Mucosa of gallbladder (tissue), 1 donor: ENCODE measurements at regions not wholly inside any gene's neighbourhood (a gene's known extent, or its start where the extent isn't known, plus 50 kb on each side); places are given as distances from the start of the nearest gene placed in this dataset.

Experiments
- DNase-seq: peaks from one replicate; pipeline ENCODE4 v3.0.0-alpha.2; 2020; ENCODE audit warnings: low spot score
- donor health status: DM: no; HTN: no; CAD: no.

GRCh38 chr5:18037718-18038117 is 403.5 kb downstream of the TAF11L14 start:
- DNase-seq, result no peak

GRCh38 chr5:18043344-18043743 is 409.1 kb downstream of the TAF11L14 start:
- DNase-seq, result no peak

GRCh38 chr5:18048449-18048848 is 414.2 kb downstream of the TAF11L14 start:
- no peak for DNase-seq

GRCh38 chr5:18050345-18050744 is 416.1 kb downstream of the TAF11L14 start:
- no peak for DNase-seq

GRCh38 chr5:18050776-18051175 is 416.5 kb downstream of the TAF11L14 start:
- DNase-seq, result no peak

GRCh38 chr5:18051953-18052352 is 417.7 kb downstream of the TAF11L14 start:
- DNase-seq, result no peak

GRCh38 chr5:18052569-18052968 is 418.3 kb downstream of the TAF11L14 start:
- DNase-seq, result no peak

- DNase-seq, result no peak
Measured at GRCh38 chr5:18057725-18058124, 423.5 kb downstream of the TAF11L14 start.

- no peak for DNase-seq
Measured at GRCh38 chr5:18067615-18068014, 433.4 kb downstream of the TAF11L14 start.

GRCh38 chr5:18068826-18069225 is 434.6 kb downstream of the TAF11L14 start:
- no peak for DNase-seq

- no peak for DNase-seq
Measured at GRCh38 chr5:18069790-18070189, 435.5 kb downstream of the TAF11L14 start.

- no peak for DNase-seq
Measured at GRCh38 chr5:18072600-18072999, 438.3 kb downstream of the TAF11L14 start.

- no peak for DNase-seq
Measured at GRCh38 chr5:18074961-18075360, 440.7 kb downstream of the TAF11L14 start.

GRCh38 chr5:18078157-18078556 is 443.9 kb downstream of the TAF11L14 start:
- DNase-seq, result no peak

GRCh38 chr5:18079831-18080230 is 445.6 kb downstream of the TAF11L14 start:
- no peak for DNase-seq

GRCh38 chr5:18088020-18088579 is 453.8 kb downstream of the TAF11L14 start:
- no peak for DNase-seq

GRCh38 chr5:18090177-18090576 is 455.9 kb downstream of the TAF11L14 start:
- no peak for DNase-seq

- no peak for DNase-seq
Measured at GRCh38 chr5:18091142-18091541, 456.9 kb downstream of the TAF11L14 start.

GRCh38 chr5:18091758-18092157 is 457.5 kb downstream of the TAF11L14 start:
- no peak for DNase-seq

- no peak for DNase-seq
Measured at GRCh38 chr5:18095061-18095460, 460.8 kb downstream of the TAF11L14 start.

- no peak for DNase-seq
Measured at GRCh38 chr5:18097817-18098216, 463.6 kb downstream of the TAF11L14 start.

- no peak for DNase-seq
Measured at GRCh38 chr5:18098691-18099090, 464.4 kb downstream of the TAF11L14 start.

- DNase-seq, result no peak
Measured at GRCh38 chr5:18099261-18099660, 465.0 kb downstream of the TAF11L14 start.

GRCh38 chr5:18101532-18101931 is 467.3 kb downstream of the TAF11L14 start:
- no peak for DNase-seq
